Lower leg skin (tissue), 3 donors: ENCODE measurements at regions not wholly inside any gene's neighbourhood (a gene's known extent, or its start where the extent isn't known, plus 50 kb on each side); places are given as distances from the start of the nearest gene placed in this dataset.

Source experiments
- POLR2A ChIP-seq, 2 donors: fragments of 450-650 bp; IDR thresholded peaks; one replicate each; pipeline ENCODE4 v1.6.1; 2016 to 2017; ENCODE audit warnings: antibody characterized with exemption in 2 of 2, mild to moderate bottlenecking in 1 of 2, moderate library complexity in 1 of 2
- TF ChIP-seq, protein P1 (sequence below), 3 donors: fragments of 450-650 bp; IDR thresholded peaks; one replicate each; pipeline ENCODE4 v1.5.1; 2016; ENCODE audit warnings: antibody characterized with exemption in 3 of 3, mild to moderate bottlenecking in 3 of 3, moderate library complexity in 2 of 3

DNA sequence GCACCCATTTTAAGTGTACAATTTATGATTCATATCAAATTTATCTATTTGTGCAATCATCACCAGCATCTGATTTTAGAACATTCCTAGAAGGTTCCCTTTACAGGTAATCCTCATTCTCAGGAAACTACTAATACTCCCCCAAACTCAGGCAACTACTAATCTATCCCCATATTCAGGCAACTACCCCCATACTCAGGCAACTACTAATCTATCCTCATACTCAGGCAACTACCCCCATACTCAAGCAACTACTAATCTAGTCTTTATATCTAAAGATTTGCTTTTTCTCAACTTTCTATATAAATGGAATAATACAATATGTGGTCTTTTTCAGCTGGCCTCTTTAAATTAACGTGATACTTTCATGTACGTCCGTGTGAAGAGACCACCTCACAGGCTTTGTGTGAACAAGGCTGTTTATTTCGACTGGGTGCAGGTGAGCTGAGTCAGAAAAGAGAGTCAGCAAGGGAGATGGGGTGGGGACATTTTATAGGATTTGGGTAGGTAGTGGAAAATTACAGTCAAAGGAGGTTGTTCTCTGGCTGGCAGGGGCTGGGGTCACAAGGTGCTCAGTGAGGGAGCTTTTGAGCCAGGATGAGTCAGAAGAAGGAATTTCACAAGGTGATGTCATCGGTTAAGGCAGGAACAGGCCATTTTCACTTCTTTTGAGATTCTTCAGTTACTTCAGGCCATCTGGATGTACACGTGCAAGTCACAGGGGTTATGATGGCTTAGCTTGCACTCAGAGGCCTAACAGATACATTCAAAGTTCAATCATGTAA is 1444.5 kb upstream of the CADM2 start:
- TF ChIP-seq POLR2A (IDR thresholded peaks at IDR 0.05), result no peak
- TF ChIP-seq, protein P1, sequence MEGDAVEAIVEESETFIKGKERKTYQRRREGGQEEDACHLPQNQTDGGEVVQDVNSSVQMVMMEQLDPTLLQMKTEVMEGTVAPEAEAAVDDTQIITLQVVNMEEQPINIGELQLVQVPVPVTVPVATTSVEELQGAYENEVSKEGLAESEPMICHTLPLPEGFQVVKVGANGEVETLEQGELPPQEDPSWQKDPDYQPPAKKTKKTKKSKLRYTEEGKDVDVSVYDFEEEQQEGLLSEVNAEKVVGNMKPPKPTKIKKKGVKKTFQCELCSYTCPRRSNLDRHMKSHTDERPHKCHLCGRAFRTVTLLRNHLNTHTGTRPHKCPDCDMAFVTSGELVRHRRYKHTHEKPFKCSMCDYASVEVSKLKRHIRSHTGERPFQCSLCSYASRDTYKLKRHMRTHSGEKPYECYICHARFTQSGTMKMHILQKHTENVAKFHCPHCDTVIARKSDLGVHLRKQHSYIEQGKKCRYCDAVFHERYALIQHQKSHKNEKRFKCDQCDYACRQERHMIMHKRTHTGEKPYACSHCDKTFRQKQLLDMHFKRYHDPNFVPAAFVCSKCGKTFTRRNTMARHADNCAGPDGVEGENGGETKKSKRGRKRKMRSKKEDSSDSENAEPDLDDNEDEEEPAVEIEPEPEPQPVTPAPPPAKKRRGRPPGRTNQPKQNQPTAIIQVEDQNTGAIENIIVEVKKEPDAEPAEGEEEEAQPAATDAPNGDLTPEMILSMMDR (IDR thresholded peaks at IDR 0.05), result no peak
